ENCODE measurements at regions not wholly inside any gene's neighbourhood (a gene's known extent, or its start where the extent isn't known, plus 50 kb on each side); places are given as distances from the start of the nearest gene placed in this dataset.

GRCh38 chr5:173800340-173800739 lies 87.8 kb upstream of the CPEB4 start:
- Histone ChIP-seq H2AFZ (ENCODE audit: low read depth, low read length) (peak overlapping the region; percentile 75), H3K4me2 (ENCODE audit: insufficient read depth, low read length) (peak overlapping the region; percentile 35; the same call in 1 of the 2 replicates), H3K9me3 (replicated peaks; ENCODE audit: control insufficient read depth, insufficient read depth, low read depth, low read length) (peaks cover 5% of the 10 kb centered on the region; the same call in 1 of the 2 replicates), H3K27me3 (ENCODE audit: control insufficient read depth in 2 of 2, insufficient read depth in 2 of 2, low read length in 2 of 2) (no peaks in the 10 kb centered on the region), H3K9me1 (ENCODE audit: control insufficient read depth, insufficient read depth, low read length) (no peaks in the 10 kb centered on the region), H4K20me1 (replicated peaks; ENCODE audit: control insufficient read depth, insufficient read depth, low read length) (no peaks in the 10 kb centered on the region), H3K9ac (ENCODE audit: insufficient read depth in 1 of 2, low read depth in 2 of 2, low read length in 2 of 2) (peak overlapping the region; percentile 12 to 49; a peak in 2 of 4 replicates), H3K79me2 (ENCODE audit: control insufficient read depth, insufficient read depth, low read length) (no peaks in the 10 kb centered on the region), H3K4me3 (no peak overlapping the region), H3K36me3 (ENCODE audit: control insufficient read depth, insufficient read depth, low read length) (no peaks in the 10 kb centered on the region), H3K4me1 (replicated peaks in 1 of 2; ENCODE audit: control insufficient read depth in 2 of 2, insufficient read depth in 2 of 2, low read length in 2 of 2) (peaks cover 12 to 19% of the 10 kb centered on the region in 2 experiments; a peak in 4 of 5 replicates), H3K27ac (ENCODE audit: extremely low read depth, low read depth, low read length) (no peak overlapping the region)
- BruUV-seq (replicated peaks), result no TSS peak
- POLR2A ChIA-PET, result no interaction called here
- peak; percentile 58 for ATAC-seq
- in situ Hi-C loops (cut with MboI), result no loop called here
- WGBS (ENCODE audit: insufficient coverage, low coverage, missing lambda C conversion rate), result 21% methylated on average over 8 of the region's 8 CpGs
- DNase-seq (ENCODE audit: extremely low read depth in 1 of 4, low spot score in 3 of 4), result peak; percentile 28 to 59 (median 36)
- CTCF ChIA-PET (ENCODE audit: low intra/inter-chr PET ratio), result no interaction called here
- intact Hi-C loops (cut with micrococcal nuclease), result no loop called here
- peak; percentile 57 for FAIRE-seq
- TF ChIP-seq PTTG1 (tag; IDR thresholded peaks at IDR 0.05; ENCODE audit: low read depth) (no peak), ADNP (tag; IDR thresholded peaks at IDR 0.05) (no peak), TAL1 (IDR thresholded peaks at IDR 0.05) (0 out of 2 replicates have a peak, but pooled peaks have one; percentile 5), ZNF507 (tag; conservative IDR thresholded peaks at IDR 0.05) (no peak), E2F3 (CRISPR knock-in tag; IDR thresholded peaks at IDR 0.05) (no peak), ARID1B (IDR thresholded peaks at IDR 0.05) (peak; percentile 49; the same call in 1 of the 2 replicates), MAFK (IDR thresholded peaks at IDR 0.05; ENCODE audit: low read length) (no peak), SMARCA5 (IDR thresholded peaks at IDR 0.05) (no peak), BCOR (IDR thresholded peaks at IDR 0.05) (no peak), ZNF224 (CRISPR knock-in tag; IDR thresholded peaks at IDR 0.05) (no peak), SRSF3 (IDR thresholded peaks at IDR 0.05; ENCODE audit: insufficient read depth, low read length) (no peak), FOXP1 (CRISPR knock-in tag; IDR thresholded peaks at IDR 0.05) (no peak), NCOA6 (IDR thresholded peaks at IDR 0.05) (no peak), FOXJ3 (CRISPR knock-in tag; IDR thresholded peaks at IDR 0.05) (no peak), RHOXF2B (CRISPR knock-in tag; conservative IDR thresholded peaks at IDR 0.05) (no peak), HLTF (IDR thresholded peaks at IDR 0.05) (no peak), ZNF12 (CRISPR knock-in tag; IDR thresholded peaks at IDR 0.05) (no peak), ATF6 (CRISPR knock-in tag; IDR thresholded peaks at IDR 0.05) (no peak), SIX5 (IDR thresholded peaks at IDR 0.05; ENCODE audit: borderline replicate concordance in 1 of 2, insufficient read depth in 1 of 2, low read depth in 1 of 2, low read length in 2 of 2) (no peak), ZFX (CRISPR knock-in tag; IDR thresholded peaks at IDR 0.05) (no peak), CBFA2T2 (conservative IDR thresholded peaks at IDR 0.05) (0 out of 2 replicates have a peak, but pooled peaks have one; percentile 25), C11orf30 (IDR thresholded peaks at IDR 0.05; ENCODE audit: low read depth) (no peak), NCOA2 (IDR thresholded peaks at IDR 0.05; ENCODE audit: partially characterized antibody in 2 of 2) (no peak), ZNF274 (IDR thresholded peaks at IDR 0.05; ENCODE audit: borderline replicate concordance, low read depth, low read length) (no peak), CBFA2T3 (IDR thresholded peaks at IDR 0.05) (peak; percentile 56)
- TF ChIP-seq, protein P1, sequence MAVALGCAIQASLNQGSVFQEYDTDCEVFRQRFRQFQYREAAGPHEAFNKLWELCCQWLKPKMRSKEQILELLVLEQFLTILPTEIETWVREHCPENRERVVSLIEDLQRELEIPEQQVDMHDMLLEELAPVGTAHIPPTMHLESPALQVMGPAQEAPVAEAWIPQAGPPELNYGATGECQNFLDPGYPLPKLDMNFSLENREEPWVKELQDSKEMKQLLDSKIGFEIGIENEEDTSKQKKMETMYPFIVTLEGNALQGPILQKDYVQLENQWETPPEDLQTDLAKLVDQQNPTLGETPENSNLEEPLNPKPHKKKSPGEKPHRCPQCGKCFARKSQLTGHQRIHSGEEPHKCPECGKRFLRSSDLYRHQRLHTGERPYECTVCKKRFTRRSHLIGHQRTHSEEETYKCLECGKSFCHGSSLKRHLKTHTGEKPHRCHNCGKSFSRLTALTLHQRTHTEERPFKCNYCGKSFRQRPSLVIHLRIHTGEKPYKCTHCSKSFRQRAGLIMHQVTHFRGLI (CRISPR knock-in tag; IDR thresholded peaks at IDR 0.05), result no peak

Measured in K562 (cell line).